ENCODE measurements at regions not wholly inside any gene's neighbourhood (a gene's known extent, or its start where the extent isn't known, plus 50 kb on each side); places are given as distances from the start of the nearest gene placed in this dataset.
A peak's percentile ranks its signal among the peaks of the same experiment; 100 is the strongest.
"Not testable (repeated sequence)": the region's sequence is repeated elsewhere in the genome, so short reads cannot be mapped to it uniquely, and the experiment has no call there.

- no peak for DNase-seq
Observed at GRCh38 chr10:71086439-71087080, 125.8 kb upstream of the UNC5B start.

DNA sequence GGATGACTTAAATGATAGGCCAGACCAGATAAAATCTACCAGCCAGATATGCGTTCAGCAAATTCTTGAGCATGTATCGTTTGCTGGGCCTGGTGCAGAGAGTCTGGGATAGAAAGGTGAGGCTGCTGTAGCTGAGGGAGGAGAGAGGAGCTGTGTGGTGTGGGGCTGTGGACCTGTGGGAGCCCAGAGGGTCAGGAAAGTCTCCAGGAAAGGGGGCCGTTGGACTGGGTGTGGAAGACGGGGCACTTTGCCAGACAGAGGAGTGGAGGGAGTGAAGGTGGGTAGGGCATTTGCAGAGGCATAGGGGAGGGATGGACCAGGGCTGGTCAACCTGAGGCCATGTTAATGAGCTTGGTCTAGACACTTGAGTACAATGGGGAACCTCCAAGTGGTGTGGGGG lies 124.7 kb upstream of the UNC5B start:
- DNase-seq = no peak

- DNase-seq = no peak
Observed at GRCh38 chr10:71088054-71088453, 124.3 kb upstream of the UNC5B start.

DNA sequence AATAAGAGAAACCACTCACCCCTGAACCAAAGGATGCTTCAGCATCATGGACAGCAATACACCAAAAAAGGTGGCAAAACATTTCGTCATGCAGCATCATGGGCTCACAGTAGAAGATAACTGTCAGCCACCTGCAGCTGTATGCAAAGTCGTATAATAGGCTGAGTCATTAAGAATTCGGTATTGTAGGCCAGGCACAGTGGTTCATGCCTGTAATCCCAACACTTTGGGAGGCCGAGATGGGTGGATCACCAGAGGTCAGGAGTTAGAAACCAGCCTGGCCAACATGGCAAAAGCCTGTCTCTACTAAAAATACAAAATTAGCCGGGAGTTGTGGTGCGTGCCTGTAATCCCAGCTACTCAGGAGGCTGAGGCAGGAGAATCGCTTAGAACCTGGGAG lies 123.8 kb upstream of the UNC5B start:
- DNase-seq = peak; percentile 21

GRCh38 chr10:71089162-71089561 lies 123.2 kb upstream of the UNC5B start:
- no peak for DNase-seq

GRCh38 chr10:71090330-71090729 lies 122.0 kb upstream of the UNC5B start:
- no peak for DNase-seq

DNA sequence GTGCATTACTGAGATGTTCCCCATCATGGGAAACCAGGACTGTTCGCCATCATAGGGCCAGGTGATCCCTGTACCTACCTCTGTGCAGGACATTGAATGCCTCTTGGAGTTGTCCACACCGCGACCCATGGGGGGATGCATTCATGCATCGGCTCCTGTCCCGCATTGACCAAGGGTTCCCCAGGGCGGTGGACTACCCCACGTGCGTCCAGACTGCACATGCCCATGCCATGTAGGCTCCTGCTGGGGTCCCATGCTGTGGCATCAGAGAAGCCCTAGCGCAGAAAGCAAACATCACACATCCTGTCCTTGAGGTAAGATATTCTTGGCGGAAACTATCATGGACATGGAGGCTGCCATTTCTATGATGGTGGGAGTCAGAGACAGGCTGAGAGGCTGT lies 121.6 kb upstream of the UNC5B start:
- no peak for DNase-seq

- DNase-seq = no peak
Observed at GRCh38 chr10:71092812-71093401, 119.5 kb upstream of the UNC5B start.

DNA sequence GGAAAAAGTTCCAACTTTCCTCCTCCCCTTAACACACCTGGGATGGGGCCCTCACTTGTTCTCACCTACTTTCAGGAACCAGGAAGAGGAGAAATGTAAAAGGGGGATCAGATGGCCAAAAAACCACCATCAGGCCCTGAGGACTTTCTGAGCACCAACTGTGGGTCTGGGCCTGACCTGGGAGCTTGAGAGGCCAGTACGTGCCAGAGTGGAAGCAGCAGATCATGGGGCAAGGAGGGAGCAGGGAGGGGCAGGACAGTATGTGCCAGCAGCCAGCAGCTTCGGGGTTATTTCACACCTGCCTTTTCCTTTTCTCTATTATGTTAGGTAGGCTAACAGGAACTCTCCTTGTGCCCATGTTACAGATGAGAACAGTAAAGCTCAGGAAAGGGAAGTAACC lies 118.8 kb upstream of the UNC5B start:
- no peak for DNase-seq

GRCh38 chr10:71094712-71095390 lies 117.5 kb upstream of the UNC5B start:
- no peak for DNase-seq

DNA sequence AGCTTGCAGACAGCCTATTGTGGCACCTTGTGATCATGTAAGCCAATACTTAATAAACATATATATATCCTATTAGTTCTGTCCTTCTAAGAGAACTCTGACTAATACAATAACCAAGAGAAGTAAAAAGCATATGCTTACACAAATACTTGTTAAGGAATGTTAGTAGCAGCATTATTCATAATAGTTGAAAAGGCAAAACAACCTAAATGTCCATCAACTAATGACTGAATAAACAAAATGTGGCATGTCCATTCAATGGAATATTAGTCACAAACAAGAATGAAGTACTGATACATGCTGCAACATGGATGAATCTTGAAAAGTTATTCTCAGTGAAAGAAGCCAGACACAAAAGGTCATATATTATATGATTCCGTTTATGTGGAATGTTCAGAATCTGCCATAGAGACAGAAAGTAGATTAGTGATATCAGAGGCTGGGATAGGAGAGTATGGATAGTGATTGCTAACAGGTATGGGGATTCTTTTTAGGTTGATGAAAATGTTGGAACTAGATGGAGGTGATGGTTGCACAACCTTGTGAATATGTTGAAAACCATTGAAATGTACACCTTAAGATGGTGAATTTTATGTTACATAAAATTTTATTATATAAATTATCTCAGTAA lies 112.5 kb upstream of the UNC5B start:
- DNase-seq = no peak

- no peak for DNase-seq
Observed at GRCh38 chr10:71103961-71104360, 108.4 kb upstream of the UNC5B start.

DNA sequence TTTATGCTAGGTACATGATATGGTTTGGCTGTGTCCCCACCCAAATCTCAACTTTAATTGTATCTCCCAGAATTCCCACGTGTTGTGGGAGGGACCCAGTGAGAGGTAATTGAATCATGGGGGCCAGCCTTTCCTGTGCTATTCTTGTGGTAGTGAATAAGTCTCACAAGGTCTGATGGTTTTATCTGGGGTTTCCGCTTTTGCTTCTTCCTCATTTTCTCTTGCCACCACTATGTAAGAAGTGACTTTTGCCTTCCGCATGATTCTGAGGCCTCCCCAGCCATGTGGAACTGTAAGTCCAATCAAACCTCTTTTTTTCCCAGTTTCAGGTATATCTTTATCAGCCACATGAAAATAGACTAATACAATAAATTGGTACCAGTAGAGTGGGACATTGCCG lies 106.2 kb upstream of the UNC5B start:
- not testable (repeated sequence) for DNase-seq

GRCh38 chr10:71107117-71107516 lies 105.3 kb upstream of the UNC5B start:
- not testable (repeated sequence) for DNase-seq

- DNase-seq = not testable (repeated sequence)
Observed at GRCh38 chr10:71108042-71108441, 104.3 kb upstream of the UNC5B start.

DNA sequence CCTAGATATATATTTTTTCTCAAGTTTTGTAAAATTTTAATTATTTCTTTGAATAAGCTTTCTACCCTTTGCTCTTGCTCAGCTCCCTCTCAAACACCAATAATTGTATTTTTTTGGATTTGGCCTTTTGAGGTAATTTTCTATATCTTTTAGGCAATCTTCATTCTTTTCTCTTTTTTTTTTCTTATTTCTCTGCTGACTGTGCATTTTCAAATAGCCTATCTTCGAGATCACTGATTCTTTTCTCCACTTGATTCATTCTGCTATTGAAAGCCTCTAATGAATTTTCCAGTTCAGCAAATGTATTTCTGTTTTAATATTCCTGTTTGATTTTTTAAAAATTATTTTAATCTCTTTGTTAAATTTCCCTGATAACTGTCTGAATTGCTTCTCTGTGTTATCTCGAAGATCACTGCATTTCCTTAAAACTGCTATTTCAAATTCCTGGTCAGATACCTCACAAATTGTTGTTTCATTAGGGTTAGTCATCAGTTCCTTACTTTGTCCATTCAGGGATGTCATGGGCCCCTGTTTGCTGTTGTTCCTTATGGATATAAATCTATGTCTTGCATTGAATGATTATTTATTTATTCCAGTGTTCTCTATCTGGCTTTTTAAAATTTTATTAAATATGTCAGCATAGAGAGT lies 100.1 kb upstream of the UNC5B start:
- no peak for DNase-seq

DNA sequence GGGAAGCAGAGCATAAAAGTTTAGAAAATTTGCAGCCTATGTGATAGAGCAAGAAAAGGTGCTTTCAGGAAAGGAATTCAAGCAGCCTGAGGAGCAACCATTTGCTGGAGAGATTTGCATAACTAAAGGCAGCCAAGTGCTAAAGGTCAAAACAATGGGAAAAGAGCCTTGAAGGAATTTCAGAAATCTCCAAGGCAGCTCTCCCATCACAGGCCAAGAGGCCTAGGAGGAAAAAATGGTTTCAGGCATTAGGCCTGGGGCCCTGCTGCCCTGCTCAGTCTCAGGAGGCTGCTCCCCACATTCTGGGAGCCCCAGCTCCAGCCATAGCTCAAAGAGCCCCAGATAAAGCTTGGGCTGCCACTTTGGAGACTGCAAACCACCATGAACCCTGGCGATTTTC lies 95.9 kb upstream of the UNC5B start:
- DNase-seq = no peak

GRCh38 chr10:71117589-71117988 lies 94.8 kb upstream of the UNC5B start:
- DNase-seq = not testable (repeated sequence)

DNA sequence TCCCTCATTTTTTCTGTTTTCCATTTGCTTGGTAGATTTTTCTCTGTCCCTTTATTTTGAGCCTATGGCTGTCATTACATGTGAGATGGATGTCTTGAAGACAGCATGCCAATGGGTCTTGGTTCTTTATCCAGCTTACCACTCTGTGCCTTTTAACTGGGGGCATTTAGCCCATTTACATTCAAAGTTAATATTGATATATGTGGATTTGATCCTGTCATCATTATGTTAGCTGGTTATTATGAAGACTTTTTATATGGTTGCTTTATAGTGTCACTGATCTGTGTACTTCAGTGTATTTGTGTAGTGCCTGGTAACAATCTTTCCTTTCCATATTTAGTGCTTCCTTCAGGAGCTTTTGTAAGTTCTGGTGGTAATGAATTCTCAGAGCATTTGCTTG lies 89.3 kb upstream of the UNC5B start:
- DNase-seq = no peak

GRCh38 chr10:71124921-71125748 lies 87.2 kb upstream of the UNC5B start:
- DNase-seq = no peak

DNA sequence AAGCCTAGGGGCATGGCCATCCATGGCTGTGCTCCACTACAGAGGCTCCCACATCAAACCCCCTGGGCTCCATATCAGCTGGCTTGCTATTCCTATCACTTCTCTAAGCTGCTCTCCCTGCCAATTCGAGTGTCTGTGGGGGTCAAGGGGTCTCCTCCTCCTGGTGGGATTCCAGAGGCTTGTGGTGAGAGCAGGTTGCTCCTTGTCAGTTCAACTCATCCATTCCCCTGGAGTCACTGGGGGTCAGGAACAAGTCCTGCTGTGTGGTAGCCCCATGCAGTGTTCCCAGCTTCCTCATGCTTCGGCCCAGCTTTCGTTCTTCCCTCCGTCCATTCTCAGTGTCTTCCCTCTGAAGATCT lies 86.6 kb upstream of the UNC5B start:
- no peak for DNase-seq

DNA sequence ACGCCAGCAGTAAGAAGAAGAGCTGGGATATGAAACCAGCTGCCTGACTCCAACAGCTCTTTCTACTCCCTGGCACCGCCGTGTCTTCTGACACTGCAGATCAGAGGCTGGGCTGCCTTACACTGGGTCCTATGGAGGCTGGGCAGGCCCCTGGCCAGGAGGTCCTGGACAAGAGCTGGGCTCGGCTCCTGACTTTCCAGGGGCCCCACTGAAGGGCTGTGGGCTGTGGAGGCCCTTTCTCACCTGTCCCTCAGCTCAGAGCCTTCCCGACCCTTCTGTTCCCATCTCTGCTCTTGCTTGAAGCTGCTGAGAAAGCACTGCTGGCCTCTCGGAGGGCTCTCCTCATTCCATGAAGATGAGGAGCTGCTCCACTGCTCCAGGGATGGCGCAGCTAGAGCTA lies 85.9 kb upstream of the UNC5B start:
- no peak for DNase-seq

DNA sequence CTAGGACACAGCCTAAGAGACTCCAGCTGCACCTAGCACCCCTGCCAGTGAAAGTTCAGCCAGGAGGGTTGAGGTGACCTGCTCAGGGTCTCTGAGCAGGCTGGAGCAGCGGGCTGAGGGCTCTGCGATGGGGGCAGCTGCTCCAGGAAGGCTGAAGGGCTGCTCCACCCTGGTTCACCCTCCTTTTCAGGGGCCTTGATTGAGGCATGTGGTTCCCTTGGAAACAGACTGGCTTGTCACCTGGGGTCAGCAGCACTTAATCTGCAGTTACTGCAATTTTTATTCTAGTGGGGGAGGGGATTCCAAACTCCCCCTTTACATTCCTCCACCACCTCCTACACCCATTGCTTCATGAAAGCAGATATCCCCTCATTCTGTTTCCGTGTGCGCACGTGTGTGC lies 85.3 kb upstream of the UNC5B start:
- DNase-seq = no peak

All from NCI-H510A (cell line).